Panc1 (cell line): ENCODE measurements at regions not wholly inside any gene's neighbourhood (a gene's known extent, or its start where the extent isn't known, plus 50 kb on each side); places are given as distances from the start of the nearest gene placed in this dataset.

Experiments used
- CTCF ChIP-seq: fragments of 450-650 bp; IDR thresholded peaks from 2 replicates; pipeline ENCODE4 v1.5.1; 2017; ENCODE audit warnings: mild to moderate bottlenecking
- POLR2AphosphoS5 ChIP-seq: IDR thresholded peaks from 2 replicates; pipeline ENCODE4 v1.6.1; 2012; ENCODE audit warnings: mild to moderate bottlenecking, low read depth, low read length, moderate library complexity

- TF ChIP-seq CTCF (no peak), POLR2AphosphoS5 (no peak)
These were observed 979.0 kb upstream of the PIK3C3 start for GRCh38 chr18:40976050-40976449.
